Effector CD8-positive, alpha-beta T cell (primary cell): ENCODE measurements at regions not wholly inside any gene's neighbourhood (a gene's known extent, or its start where the extent isn't known, plus 50 kb on each side); places are given as distances from the start of the nearest gene placed in this dataset.

ENCODE experiments used
- DNase-seq: peaks from one replicate; lab custom pipeline; 2025; lab: John Stamatoyannopoulos, UW

GRCh38 chr15:66615846-66616245 lies 50.0 kb upstream of the LCTL start:
- no peak for DNase-seq

DNA sequence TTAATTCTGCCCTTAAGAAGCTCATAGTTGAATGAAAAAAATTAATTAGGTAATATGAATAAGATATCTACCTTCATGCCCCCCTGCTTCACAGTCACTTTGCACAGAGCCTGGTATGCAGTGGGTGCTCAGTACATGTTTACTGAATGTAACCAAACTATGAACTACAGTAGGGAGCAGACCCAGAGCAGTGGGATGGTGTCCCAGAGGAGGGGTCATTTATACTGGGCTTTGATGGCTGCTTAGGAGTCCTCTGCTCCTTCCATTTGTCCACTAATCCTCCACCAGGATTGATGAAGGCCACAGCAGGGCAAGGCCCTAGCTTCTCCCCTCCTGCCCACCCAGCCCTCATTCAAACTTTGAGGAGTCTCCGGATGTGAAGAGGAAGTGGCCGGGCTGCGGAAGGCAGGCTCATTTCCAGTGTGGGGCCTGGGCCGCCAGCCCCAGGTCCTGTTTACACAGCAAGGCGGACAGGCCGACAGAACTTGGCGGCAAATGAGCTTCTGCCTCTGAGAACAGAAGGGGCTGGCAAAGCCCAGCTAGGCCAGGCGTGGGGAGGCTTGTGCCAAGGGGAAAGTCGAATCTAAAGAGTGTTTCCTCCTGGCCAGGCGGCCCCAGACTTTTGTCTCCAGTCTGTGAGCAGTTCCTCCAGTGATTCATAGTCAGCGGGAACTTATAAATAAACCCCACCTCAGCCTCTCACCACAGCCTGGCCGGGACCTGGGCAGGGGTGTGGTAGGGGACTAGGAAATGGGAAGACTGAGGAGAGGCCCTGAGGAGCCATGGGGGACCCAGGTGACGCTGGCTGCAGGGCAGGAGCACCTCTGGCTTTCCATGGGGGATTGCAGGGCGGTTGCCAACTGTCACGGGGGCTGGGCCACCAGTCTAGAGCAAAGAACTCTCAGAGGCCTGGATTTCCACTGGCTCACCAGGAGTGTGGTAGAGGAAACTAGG lies 51.6 kb upstream of the LCTL start:
- no peak for DNase-seq

GRCh38 chr15:66619152-66619903 lies 53.5 kb upstream of the LCTL start:
- DNase-seq, result peak; percentile 6

DNA sequence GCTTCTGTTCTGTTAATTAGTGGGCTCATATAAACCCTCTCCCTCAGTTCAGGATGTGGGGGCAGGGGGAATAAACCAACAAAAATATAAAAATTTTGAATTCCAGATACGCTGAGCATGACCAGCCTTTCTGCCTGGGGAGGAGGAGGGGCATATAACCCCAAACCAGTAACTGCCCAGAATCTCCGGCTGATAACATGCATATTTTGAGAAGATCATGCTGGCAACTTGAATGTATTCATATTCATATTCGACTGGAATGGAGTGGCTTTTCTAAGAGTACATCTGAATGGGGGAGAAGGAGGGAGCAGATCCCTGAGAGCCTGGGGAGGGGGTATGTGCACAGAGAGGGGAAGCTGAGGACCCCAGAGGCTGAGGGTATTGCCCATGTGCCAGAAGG lies 54.5 kb upstream of the LCTL start:
- no peak for DNase-seq

GRCh38 chr15:66620744-66621344 lies 55.0 kb upstream of the LCTL start:
- DNase-seq, result no peak

DNA sequence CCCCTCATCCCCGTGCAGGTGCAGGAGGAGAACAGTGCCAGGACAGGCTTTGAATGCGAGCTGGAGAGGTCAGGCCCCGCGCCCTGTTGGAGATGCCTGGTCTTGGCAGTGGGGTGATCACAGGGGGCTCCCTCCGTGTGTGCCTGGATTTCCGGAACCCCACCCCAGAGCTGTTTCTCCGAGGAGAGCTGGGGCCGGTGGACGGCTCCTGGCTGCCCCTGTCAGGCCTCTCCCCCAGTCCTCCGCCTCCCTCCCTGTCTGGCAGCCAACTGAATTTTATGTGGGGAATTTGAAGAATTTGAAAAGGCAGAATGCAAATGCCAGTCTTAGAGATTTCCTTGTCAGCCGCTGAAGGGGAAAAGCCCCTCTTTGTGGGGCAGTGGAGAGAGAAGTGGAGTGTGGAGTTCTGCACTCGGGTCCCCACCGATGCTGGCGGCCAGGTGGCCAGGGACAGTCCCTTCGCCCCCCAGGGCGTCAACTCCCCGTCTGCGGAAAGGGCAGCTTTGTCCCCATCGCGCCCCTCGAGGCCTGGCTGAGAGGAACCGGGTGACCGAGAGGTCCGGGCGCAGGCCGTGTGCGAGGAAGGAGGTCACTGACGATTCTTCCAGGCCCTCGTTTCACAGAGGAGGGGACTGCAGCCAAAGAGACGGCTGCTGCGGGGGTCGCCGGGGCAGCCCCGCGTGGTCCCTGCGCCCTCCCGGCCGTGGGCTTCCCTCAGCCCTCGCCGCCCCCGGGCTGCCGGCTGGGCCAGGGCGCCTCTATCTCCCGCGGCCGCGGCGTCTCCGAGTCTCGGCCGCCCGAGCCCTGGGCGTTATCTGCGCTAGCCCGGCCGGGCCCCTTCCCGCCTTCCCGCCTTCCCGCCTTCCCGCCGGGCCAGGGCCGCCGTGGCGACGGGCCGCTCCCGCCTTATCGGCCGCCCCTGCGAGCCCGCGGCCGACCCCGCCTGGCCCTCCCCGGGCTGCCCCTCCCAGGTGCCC lies 56.0 kb upstream of the LCTL start:
- no peak for DNase-seq

DNA sequence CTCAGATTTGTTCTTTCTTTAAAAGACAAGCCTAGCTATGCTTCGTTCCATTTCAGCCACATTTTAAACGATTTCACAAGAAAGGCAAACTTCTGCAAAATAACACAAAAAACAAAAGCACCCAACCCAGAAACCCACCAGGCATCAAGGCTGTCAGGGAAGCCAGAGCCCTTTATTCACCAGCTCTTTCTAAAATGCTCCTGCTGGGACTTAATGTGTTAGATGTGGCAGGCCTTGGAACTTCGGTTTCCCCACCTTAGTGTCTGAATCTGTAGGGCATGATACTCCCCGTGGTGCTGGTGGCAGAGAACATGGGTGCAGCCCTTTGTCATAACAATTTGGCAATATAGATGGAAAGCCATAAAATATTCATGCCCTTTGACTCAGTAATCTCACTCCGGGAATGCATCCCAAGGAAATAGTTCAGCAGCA lies 56.8 kb upstream of the LCTL start:
- DNase-seq, result no peak

DNA sequence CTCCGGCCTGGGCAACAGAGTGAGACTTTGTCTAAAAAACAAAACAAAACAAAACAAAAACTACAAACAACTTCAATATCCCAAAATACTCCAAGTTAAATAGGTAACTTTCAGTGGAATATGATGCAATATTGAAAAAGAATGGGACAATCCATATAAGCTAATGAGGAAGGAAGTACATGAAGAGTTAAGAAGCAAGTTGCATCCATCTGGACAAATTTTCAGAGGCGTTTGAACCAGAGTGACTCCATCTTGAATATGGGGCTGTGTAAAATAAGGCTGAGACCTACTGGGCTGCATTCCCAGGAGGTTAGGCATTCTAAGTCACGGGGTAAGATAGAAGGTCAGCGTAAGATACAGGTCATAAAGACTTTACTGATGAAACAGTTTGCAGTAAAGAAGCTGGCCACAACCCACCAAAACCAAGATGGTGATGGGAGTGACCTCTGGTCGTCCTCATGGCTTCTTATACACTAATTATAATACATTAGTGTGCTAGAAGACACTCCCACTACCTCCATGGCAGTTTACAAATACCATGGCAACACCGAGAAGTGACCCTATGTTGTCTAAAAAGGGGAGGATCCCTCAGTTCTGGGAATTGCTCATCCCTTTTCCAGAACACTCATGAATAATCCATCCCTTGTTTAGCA lies 58.1 kb upstream of the LCTL start:
- DNase-seq, result no peak

DNA sequence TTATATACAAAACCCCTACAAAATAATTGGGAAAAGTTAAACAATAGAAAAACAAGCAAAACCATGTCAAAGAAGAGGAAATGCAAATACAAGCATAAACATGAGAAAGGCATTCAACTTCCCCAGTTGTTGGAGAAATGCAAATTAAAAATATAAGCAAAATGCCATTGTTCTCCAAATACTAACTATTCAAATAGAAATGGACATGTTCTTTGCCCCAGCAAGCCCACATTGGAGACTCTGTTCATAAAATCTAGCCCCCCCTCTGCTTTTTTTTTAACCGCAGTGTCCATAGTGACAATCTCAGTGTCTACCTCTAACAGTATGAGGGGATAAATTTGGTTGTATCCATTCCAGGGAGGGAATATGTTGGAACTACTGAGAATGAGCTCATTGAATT lies 59.7 kb upstream of the LCTL start:
- DNase-seq, result no peak

- no peak for DNase-seq
These were observed 60.2 kb upstream of the LCTL start for GRCh38 chr15:66625974-66626373.

DNA sequence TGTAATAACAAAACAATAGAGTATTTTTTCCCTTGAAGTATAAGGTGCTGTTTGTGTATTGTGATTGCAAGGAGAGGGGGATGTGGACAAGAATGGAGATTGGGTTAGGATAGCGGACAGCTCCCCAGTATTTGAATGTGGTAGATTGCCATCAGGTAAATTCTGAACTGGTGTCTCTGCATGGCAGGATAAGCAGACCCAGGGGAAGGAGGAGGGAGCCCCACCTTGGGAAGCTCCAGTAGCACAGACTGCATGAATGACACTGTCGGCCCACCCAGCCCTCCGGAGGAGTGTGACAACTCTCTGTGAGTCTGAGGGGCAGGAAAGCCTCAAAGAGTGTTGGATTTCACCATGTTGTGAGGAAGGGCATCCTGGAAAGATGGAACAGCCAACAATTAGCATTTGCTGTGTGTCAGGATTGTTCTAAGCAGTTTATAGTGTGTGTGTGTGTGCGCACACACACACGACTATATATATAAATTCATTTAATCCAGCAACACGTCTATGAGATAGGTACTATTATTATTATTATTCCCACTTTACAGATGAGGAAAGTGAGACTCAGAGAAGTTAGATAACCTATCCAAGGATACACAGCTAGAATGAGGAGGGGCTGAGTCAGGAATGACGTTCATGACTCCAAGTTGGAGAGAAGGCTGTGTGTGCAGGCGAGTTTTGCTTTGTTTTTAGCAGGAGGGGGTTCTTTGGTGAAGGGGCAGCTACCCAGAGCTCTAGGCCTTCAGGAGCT lies 63.4 kb upstream of the LCTL start:
- DNase-seq, result no peak

GRCh38 chr15:66629817-66630576 lies 64.2 kb upstream of the LCTL start:
- no peak for DNase-seq

GRCh38 chr15:66630801-66631351 lies 65.1 kb upstream of the LCTL start:
- DNase-seq, result no peak

DNA sequence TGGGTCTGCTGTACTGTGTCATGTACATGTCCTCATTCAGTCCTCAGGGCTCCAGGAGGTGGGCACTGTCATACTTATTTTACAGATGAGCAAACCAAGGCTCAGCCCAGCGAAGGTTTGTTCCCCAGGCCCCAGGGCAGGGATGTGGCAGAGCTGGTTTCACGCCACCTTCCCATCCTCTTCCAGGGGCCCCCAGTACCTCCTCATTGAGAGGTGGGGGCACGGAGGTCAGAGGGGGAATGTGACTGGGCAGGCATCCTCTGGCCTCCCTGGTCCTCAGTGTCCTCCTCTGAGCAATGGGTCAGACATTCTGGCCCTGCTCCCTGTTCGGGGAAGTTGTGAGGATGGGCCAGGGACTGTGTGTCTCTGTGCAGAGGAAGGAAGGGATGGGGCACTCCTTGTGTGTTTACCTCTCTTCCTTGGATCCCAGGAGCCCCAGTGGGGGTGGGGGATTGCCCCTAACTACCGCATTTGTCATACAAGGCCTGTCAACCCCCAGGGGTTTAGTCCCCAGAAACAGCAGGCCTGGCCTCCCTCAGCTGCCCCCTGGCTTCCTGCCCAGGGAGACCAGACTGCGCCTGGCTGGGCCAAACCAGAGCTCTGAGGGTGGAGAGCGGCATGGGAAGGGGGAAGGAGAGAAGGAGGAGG lies 65.9 kb upstream of the LCTL start:
- DNase-seq, result no peak

DNA sequence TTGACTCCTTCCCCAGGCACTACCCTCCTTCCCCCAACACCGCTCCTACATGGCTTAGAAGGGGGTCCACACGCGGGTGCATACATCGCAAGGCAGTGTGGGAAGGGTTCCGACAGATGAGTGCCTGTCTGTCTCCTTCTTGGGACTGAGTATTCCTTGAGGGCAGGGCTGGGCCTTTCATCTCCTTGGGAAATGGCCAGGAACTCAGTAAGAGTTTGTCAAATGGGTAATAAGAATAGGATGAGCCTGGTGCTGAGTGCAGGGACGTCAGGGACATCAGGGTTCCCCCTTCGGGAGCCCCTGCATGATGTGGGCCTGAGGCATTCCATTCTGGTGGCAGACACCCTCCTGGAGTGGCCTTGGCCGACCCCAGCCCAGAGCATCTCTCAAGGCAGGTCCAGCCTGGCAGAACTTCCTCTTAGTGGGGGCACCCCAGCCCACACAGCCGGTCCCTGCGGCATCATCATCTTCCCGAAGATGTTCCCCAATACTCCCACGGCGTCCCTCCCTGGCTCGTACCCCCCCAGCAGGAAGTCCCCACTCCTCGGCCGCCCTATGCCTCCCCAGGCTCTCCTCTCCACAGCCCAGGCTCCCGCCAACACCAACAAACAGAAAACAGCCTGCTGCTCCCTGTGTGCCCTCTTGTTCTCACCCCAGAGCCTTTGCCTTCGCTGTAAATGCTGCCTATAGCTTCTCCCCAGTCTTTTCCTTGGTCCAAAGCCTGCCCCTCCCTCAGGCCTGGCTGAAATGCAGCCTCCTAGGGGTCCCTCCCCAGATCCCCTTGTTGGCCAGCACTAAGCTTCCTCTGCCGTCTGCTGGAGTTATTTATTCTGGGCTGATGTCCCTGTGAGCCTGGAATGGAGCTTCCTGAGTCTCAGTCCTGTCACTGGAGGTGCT lies 67.5 kb upstream of the LCTL start:
- no peak for DNase-seq

DNA sequence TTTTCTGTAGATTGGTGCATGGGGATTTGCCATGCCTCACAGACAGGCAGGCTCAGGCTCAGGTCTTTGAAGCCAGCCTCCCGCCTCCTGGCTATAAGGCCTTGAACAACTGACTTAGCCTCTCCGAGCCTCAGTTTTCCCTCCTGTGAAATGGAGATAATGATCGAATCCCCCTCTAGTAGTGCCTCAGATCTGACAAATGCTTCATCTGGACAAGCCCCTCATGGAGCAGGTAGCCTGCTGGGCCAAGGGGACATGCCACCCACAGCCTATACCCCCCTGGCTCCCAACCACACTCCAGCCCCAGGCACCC lies 68.1 kb upstream of the LCTL start:
- no peak for DNase-seq

DNA sequence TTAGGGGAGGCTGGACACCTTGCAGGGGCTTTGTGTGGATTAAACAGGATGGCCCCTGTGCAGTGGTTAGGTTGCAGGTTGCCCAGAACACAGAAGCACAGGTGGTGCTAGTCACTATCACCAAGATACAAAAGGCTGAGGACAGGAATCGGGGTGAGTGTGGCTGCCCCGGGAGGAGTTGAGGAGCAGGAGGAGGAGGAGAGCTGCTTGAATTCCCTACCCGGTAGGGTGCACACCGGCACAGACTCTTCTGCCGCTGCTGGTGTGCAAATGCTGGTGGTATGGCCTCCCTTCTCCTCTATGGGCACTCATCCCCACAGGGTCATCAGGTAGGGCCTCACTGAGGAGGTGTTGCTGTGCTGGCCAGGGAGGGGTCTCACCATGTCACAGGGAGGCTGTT lies 67.5 kb upstream of the SMAD6 start:
- no peak for DNase-seq

DNA sequence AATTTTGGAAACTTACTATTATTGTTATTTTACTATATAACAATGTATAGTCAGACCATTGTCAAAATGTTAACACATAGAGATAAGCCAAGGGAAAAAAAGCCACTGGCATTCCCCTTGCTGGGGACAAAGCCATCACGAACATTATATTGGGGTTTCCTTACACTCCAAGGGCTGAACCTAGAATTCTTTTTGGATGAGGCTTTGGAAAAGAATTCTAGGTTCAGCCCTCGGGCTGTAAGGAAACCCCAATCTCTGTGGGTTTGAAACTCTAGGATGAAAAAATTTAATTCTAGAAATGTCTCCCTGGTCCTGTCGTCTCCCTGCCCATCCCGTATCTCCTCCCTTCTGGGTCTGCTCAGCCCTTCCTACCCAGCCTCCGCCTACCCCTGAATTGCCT lies 67.0 kb upstream of the SMAD6 start:
- DNase-seq, result no peak
